Heart left ventricle (tissue), 16 donors: ENCODE measurements at regions not wholly inside any gene's neighbourhood (a gene's known extent, or its start where the extent isn't known, plus 50 kb on each side); places are given as distances from the start of the nearest gene placed in this dataset.

Experiments used
- ATAC-seq, 4 donors: fragments of 200-7000 bp; cut with Tn5 transposase; one replicate each; pipeline ENCODE4 v1.9.1; 2020 to 2022; ENCODE audit warnings: moderate library complexity in 4 of 4, mild to moderate bottlenecking in 3 of 4, moderate number of reproducible peaks in 1 of 4
- DNase-seq, 5 donors: peaks; one replicate each; pipeline ENCODE4 v3.0.0-alpha.2; 2020
- H3K27ac ChIP-seq, 12 donors: fragments of 200-600 bp; sonication (generic) in 4 of 12; one replicate each; pipeline versions ENCODE4 v1.5.0 to v1.8.0; 2016 to 2022; ENCODE audit warnings: mild to moderate bottlenecking in 2 of 12
- H3K27me3 ChIP-seq, 9 donors: fragments of 200-600 bp; sonication (generic) in 2 of 9; one replicate each; pipeline versions ENCODE4 v1.5.1 to v1.8.0; 2016 to 2022; ENCODE audit warnings: mild to moderate bottlenecking in 3 of 9
- H3K36me3 ChIP-seq, 9 donors: fragments of 200-600 bp; sonication (generic) in 2 of 9; one replicate each; pipeline versions ENCODE4 v1.5.0 to v1.8.0; 2018 to 2022; ENCODE audit warnings: mild to moderate bottlenecking in 2 of 9
- H3K4me1 ChIP-seq, 12 donors: fragments of 200-600 bp; sonication (generic) in 4 of 12; one replicate each; pipeline versions ENCODE4 v1.5.0 to v1.8.0; 2016 to 2022; ENCODE audit warnings: mild to moderate bottlenecking in 3 of 12
- H3K4me3 ChIP-seq, 12 donors: fragments of 200-600 bp; sonication (generic) in 4 of 12; one replicate each; pipeline versions ENCODE4 v1.5.0 to v1.8.0; 2017 to 2022; ENCODE audit warnings: mild to moderate bottlenecking in 9 of 12, moderate library complexity in 4 of 12
- H3K9me3 ChIP-seq, 12 donors: fragments of 200-600 bp; sonication (generic) in 4 of 12; one replicate each; pipeline versions ENCODE4 v1.5.0 to v1.8.0; 2016 to 2022; ENCODE audit warnings: mild to moderate bottlenecking in 1 of 12
- POLR2A ChIP-seq, 2 donors: fragments of 450-650 bp; IDR thresholded peaks; one replicate each; pipeline ENCODE4 v1.6.1; 2017; ENCODE audit warnings: antibody characterized with exemption in 2 of 2, mild to moderate bottlenecking in 2 of 2, moderate library complexity in 2 of 2
- WGBS, 4 donors: extraction: QIAGEN DNeasy Blood & Tissue Kit in 2 of 4; methylation state at CpG; one replicate each; pipeline versions ENCODE4 v1.1.5 to v1.1.7; 2013 to 2018; 5-methylcytosine and 5-hydroxymethylcytosine counted together
- intact Hi-C, 10 donors: fragments of 100-400 bp; cut with DNase I; formaldehyde crosslinking; loops; one replicate each; pipeline versions ENCODE4 v1.11.1 to v1.14.2; 2022
- TF ChIP-seq, protein P1 (sequence below), 12 donors: fragments of 200-600 bp; sonication (generic) in 4 of 12; IDR thresholded peaks; one replicate each; pipeline versions ENCODE4 v1.5.0 to v1.8.0; 2018 to 2022; ENCODE audit warnings: antibody characterized with exemption in 12 of 12, mild to moderate bottlenecking in 5 of 12
- donor health status: ischemic (EF 13 %, LVEDD 7.1; RV severe dilation, severe dysfunction).
- donor health status: healthy with polysubstance abuse.
- donor health status: DM: no; HTN: yes; CAD: no.
- donor health status: DM: no; HTN: no; CAD: no.
- donor health status: ischemic (EF 25% LVEDD 6.9; RV normal size, moderate dysfunction).
- donor health status: ischemic (EF 25% LVEDD 5.7; RV mildly dilated, moderate dysfunction).
- donor health status: healthy.
- donor health status: DM: yes; HTN: yes; CAD: no.
- donor health status: ischemic (EF 35%, LVEDD 5.7; RV mildly dilated, moderate dysfunction).
- donor health status: nonischemic (EF 11% LVEDD 7.7; RV severe dilation, severe dysfunction).
- donor health status: DM: yes; HTN: yes; CAD: no.
- donor health status: PGD.
- donor health status: ischemic (EF 29% LVEDD 5.4; RV normal size, mild dysfunction).
- donor health status: nonischemic (EF 23%, LVEDD 6.1; RV moderate dilation, normal function).

DNA sequence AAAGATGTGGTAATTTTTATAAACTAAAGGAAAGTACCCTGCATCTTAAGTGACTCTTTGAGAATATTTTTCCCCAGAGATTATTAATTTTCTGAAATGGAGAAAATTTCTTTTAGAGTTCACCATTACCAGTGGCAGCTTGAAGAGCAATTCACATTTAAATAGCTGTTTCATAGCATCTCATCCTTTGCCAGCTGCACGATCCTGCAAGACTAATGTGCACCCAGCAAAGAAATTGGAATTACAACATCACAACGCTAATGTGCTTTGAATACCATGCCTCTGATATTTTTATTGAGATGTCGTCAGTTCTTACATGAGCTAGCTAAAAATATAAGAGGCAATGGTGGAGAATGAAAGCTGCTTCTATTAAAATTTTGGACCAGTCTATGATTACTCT lies 423.5 kb downstream of the TAF11L14 start:
- 77 to 81% (median 80%) methylated on average over 3 of the region's 3 CpGs for WGBS, 4 donors
- no peak for ATAC-seq
- intact Hi-C loops = no loop called here

DNA sequence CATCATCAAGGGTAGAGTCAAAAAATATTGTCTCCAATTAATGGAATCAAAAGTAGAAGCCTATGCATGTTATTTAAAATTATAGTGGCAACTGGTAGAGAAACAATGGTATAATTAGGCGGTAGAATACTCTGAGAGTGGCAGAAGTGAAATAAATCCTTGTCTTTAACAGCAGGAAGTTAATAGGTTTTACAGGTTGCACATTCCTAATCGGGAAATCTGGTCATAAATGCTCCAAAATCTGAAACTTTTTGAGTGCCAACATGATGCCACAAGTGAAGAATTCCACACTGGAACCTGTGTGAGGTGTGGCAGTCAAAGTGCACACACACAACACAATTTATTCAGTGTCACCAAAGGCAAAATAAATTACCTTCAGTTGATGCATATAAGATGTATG lies 433.4 kb downstream of the TAF11L14 start:
- H3K9me3 ChIP-seq = no peaks in the 10 kb centered on the region
- intact Hi-C loops = no loop called here
- no peaks in the 10 kb centered on the region for H3K27me3 ChIP-seq
- H3K4me3 ChIP-seq = no peak overlapping the region
- DNase-seq (no peak), ATAC-seq (no peak)
- no peak overlapping the region for H3K27ac ChIP-seq
- no peaks in the 10 kb centered on the region for H3K4me1 ChIP-seq
- H3K36me3 ChIP-seq = no peaks in the 10 kb centered on the region
- 58 to 66% (median 59%) methylated on average over 2 of the region's 2 CpGs for WGBS, 4 donors
- TF ChIP-seq, protein P1, sequence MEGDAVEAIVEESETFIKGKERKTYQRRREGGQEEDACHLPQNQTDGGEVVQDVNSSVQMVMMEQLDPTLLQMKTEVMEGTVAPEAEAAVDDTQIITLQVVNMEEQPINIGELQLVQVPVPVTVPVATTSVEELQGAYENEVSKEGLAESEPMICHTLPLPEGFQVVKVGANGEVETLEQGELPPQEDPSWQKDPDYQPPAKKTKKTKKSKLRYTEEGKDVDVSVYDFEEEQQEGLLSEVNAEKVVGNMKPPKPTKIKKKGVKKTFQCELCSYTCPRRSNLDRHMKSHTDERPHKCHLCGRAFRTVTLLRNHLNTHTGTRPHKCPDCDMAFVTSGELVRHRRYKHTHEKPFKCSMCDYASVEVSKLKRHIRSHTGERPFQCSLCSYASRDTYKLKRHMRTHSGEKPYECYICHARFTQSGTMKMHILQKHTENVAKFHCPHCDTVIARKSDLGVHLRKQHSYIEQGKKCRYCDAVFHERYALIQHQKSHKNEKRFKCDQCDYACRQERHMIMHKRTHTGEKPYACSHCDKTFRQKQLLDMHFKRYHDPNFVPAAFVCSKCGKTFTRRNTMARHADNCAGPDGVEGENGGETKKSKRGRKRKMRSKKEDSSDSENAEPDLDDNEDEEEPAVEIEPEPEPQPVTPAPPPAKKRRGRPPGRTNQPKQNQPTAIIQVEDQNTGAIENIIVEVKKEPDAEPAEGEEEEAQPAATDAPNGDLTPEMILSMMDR (IDR thresholded peaks at IDR 0.05) = no peak
- TF ChIP-seq POLR2A (IDR thresholded peaks at IDR 0.05) = no peak

More for the DNA sequence above, 423.5 kb downstream of the TAF11L14 start:
- no peak for TF ChIP-seq POLR2A (IDR thresholded peaks at IDR 0.05)
- TF ChIP-seq, protein P1 (IDR thresholded peaks at IDR 0.05) = no peak
- Histone ChIP-seq H3K9me3 (no peaks in the 10 kb centered on the region), H3K27me3 (no peaks in the 10 kb centered on the region), H3K4me3 (no peak overlapping the region), H3K4me1 (no peaks in the 10 kb centered on the region), H3K27ac (no peak overlapping the region), H3K36me3 (no peaks in the 10 kb centered on the region)
- DNase-seq = no peak

DNA sequence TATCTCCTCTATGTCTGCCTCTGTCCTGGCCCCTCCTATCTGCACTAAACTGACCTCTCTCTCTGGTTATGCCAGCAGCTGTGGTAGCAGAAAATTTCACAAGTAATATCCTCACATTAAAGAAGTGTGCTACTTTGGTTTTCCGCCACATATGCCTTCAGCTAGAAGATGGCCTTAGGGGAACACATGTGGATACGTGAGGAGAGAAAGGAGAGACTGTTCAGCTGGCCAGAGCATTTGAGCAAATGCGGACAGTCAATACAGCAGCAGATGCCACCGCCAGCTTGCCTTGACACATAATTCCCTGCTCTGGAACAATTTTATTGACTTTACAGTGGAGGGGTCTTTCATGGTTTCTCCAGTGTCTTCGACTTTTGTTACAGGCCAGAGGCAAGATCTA lies 434.6 kb downstream of the TAF11L14 start:
- no peaks in the 10 kb centered on the region for H3K9me3 ChIP-seq
- WGBS, 4 donors = 77 to 83% (median 81%) methylated on average over 5 of the region's 5 CpGs

GRCh38 chr5:18069790-18070189 lies 435.5 kb downstream of the TAF11L14 start:
- Histone ChIP-seq H3K9me3 (no peaks in the 10 kb centered on the region), H3K27ac (no peak overlapping the region), H3K4me1 (no peaks in the 10 kb centered on the region), H3K27me3 (no peaks in the 10 kb centered on the region), H3K36me3 (no peaks in the 10 kb centered on the region), H3K4me3 (no peak overlapping the region)
- 86 to 91% (median 89%) methylated on average over 2 of the region's 2 CpGs for WGBS, 4 donors
- DNase-seq (no peak), ATAC-seq (no peak)
- no peak for TF ChIP-seq POLR2A (IDR thresholded peaks at IDR 0.05)
- TF ChIP-seq, protein P1 (IDR thresholded peaks at IDR 0.05) = no peak
- intact Hi-C loops = no loop called here

More for the DNA sequence above, 434.6 kb downstream of the TAF11L14 start:
- DNase-seq (no peak), ATAC-seq (no peak)
- Histone ChIP-seq H3K4me3 (no peak overlapping the region), H3K36me3 (no peaks in the 10 kb centered on the region), H3K27ac (no peak overlapping the region), H3K27me3 (no peaks in the 10 kb centered on the region), H3K4me1 (no peaks in the 10 kb centered on the region)
- TF ChIP-seq, protein P1 (IDR thresholded peaks at IDR 0.05) = no peak
- no peak for TF ChIP-seq POLR2A (IDR thresholded peaks at IDR 0.05)
- intact Hi-C loops = no loop called here
